Renal cortical epithelial cell (primary cell): ENCODE measurements at regions not wholly inside any gene's neighbourhood (a gene's known extent, or its start where the extent isn't known, plus 50 kb on each side); places are given as distances from the start of the nearest gene placed in this dataset.

Source experiments
- DNase-seq: peaks from one replicate; pipeline ENCODE4 v3.0.0-alpha.2; 2011; ENCODE audit warnings: low read depth

- DNase-seq: no peak
Measured at GRCh38 chr12:84741692-84742091, 170.9 kb downstream of the SLC6A15 start.

- DNase-seq: no peak
Measured at GRCh38 chr12:84741031-84741430, 171.6 kb downstream of the SLC6A15 start.

- DNase-seq: no peak
Measured at GRCh38 chr12:84740602-84741001, 172.0 kb downstream of the SLC6A15 start.

- peak; percentile 55 for DNase-seq
Measured at GRCh38 chr12:84738481-84738972, 174.1 kb downstream of the SLC6A15 start.

- no peak for DNase-seq
Measured at GRCh38 chr12:84732828-84733340, 179.7 kb downstream of the SLC6A15 start.

- no peak for DNase-seq
Measured at GRCh38 chr12:84730561-84731162, 181.9 kb downstream of the SLC6A15 start.

- peak; percentile 21 for DNase-seq
Measured at GRCh38 chr12:84727961-84728360, 184.6 kb downstream of the SLC6A15 start.

GRCh38 chr12:84726780-84727179 lies 185.8 kb downstream of the SLC6A15 start:
- no peak for DNase-seq

- DNase-seq: no peak
Measured at GRCh38 chr12:84723988-84724387, 188.6 kb downstream of the SLC6A15 start.

GRCh38 chr12:84719997-84720396 lies 192.6 kb downstream of the SLC6A15 start:
- DNase-seq: no peak

- no peak for DNase-seq
Measured at GRCh38 chr12:84718906-84719305, 193.7 kb downstream of the SLC6A15 start.

GRCh38 chr12:84712747-84713146 lies 199.9 kb downstream of the SLC6A15 start:
- no peak for DNase-seq

GRCh38 chr12:84706374-84706773 lies 206.2 kb downstream of the SLC6A15 start:
- DNase-seq: no peak

- no peak for DNase-seq
Measured at GRCh38 chr12:84704856-84705255, 207.7 kb downstream of the SLC6A15 start.

GRCh38 chr12:84702001-84702400 lies 210.6 kb downstream of the SLC6A15 start:
- DNase-seq: peak; percentile 1

- no peak for DNase-seq
Measured at GRCh38 chr12:84701041-84701440, 211.6 kb downstream of the SLC6A15 start.

GRCh38 chr12:84698576-84699333 lies 213.8 kb downstream of the SLC6A15 start:
- DNase-seq: no peak

GRCh38 chr12:84696908-84697540 lies 215.6 kb downstream of the SLC6A15 start:
- DNase-seq: no peak

GRCh38 chr12:84696281-84696680 lies 216.3 kb downstream of the SLC6A15 start:
- DNase-seq: no peak

GRCh38 chr12:84694116-84694515 lies 218.5 kb downstream of the SLC6A15 start:
- no peak for DNase-seq

- no peak for DNase-seq
Measured at GRCh38 chr12:84692071-84692470, 220.5 kb downstream of the SLC6A15 start.

GRCh38 chr12:84691266-84691665 lies 221.3 kb downstream of the SLC6A15 start:
- DNase-seq: no peak

- no peak for DNase-seq
Measured at GRCh38 chr12:84689638-84690037, 223.0 kb downstream of the SLC6A15 start.
